HepG2 (cell line): ENCODE measurements at regions not wholly inside any gene's neighbourhood (a gene's known extent, or its start where the extent isn't known, plus 50 kb on each side); places are given as distances from the start of the nearest gene placed in this dataset.

Experiments
- ATAC-seq: fragments of 200-7000 bp; cut with Tn5 transposase; 3 replicates; pipeline ENCODE4 v1.9.1; 2020; ENCODE audit warnings: mild to moderate bottlenecking, moderate library complexity
- BruUV-seq: library from RNA; stranded (reverse); fragments of 400-500 nt; replicated peaks from 2 replicates; lab custom pipeline; 2021; lab: Mats Ljungman, UMichigan
- CTCF ChIA-PET: fragments of 300-600 bp; formaldehyde crosslinking; extraction: SDS; loops from one replicate; lab custom pipeline; 2021; ENCODE audit warnings: low total read pairs, inconsistent platforms, low intra/inter-chr PET ratio; lab: Yijun Ruan, JAX
- POLR2A ChIA-PET: fragments of 350-600 bp; sonication (Branson Sonifier 250); formaldehyde crosslinking; loops from one replicate; lab custom pipeline; 2020; ENCODE audit warnings: antibody characterized with exemption, inconsistent platforms; lab: Yijun Ruan, JAX
- DNase-seq: peaks from one replicate; pipeline ENCODE4 v3.0.0-alpha.2; 2015; ENCODE audit warnings: low spot score
- FAIRE-seq: peaks from 3 replicates; lab custom pipeline; 2011; peaks lifted over from hg19 to GRCh38; lab: Jason Lieb, UNC
- H2AFZ ChIP-seq: one replicate; pipeline ENCODE4 v1.6.1; 2011; ENCODE audit warnings: low read length, inconsistent platforms
- H3K27ac ChIP-seq: fragments of 300-600 bp; 3 replicates; pipeline ENCODE4 v1.8.0; 2011; ENCODE audit warnings: mixed run types, mild to moderate bottlenecking, mixed read lengths, low read length, inconsistent platforms; ENCODE audit not compliant: insufficient read depth; ENCODE audit errors: extremely low read length
- H3K27me3 ChIP-seq, 2 experiments: fragments of 200-600 bp in 1 of 2; 2 replicates in 1 of 2; 3 replicates in 1 of 2; pipeline versions ENCODE4 v1.6.0 to v1.8.0; 2011; ENCODE audit warnings: low read length in 2 of 2, mild to moderate bottlenecking in 2 of 2, moderate library complexity in 2 of 2, inconsistent platforms in 1 of 2; ENCODE audit not compliant: insufficient read depth in 2 of 2, control insufficient read depth in 1 of 2
- H3K36me3 ChIP-seq, 2 experiments: fragments of 200-600 bp in 1 of 2; replicated peaks in 1 of 2; 2 replicates in 1 of 2; 3 replicates in 1 of 2; pipeline versions ENCODE4 v1.5.1 to v1.8.0; 2011; ENCODE audit warnings: low read length in 2 of 2, inconsistent platforms in 1 of 2; ENCODE audit not compliant: insufficient read depth in 2 of 2, control insufficient read depth in 1 of 2
- H3K4me1 ChIP-seq: 2 replicates; pipeline ENCODE4 v1.5.1; 2012; ENCODE audit warnings: low read length, inconsistent platforms; ENCODE audit not compliant: insufficient read depth
- H3K4me2 ChIP-seq: 2 replicates; pipeline ENCODE4 v1.6.0; 2011; ENCODE audit warnings: low read depth, low read length, inconsistent platforms
- H3K4me3 ChIP-seq, 3 experiments: fragments of 200-600 bp in 1 of 3; sonication (generic), shearing (Covaris generic) in 1 of 3; replicated peaks in 1 of 3; 2 replicates each; pipeline ENCODE4 v1.5.1; 2011 to 2016; ENCODE audit warnings: low read length in 3 of 3, inconsistent platforms in 2 of 3, low read depth in 2 of 3, mild to moderate bottlenecking in 2 of 3, control low read depth in 1 of 3, mixed read lengths in 1 of 3; ENCODE audit not compliant: insufficient read depth in 1 of 3
- H3K79me2 ChIP-seq: one replicate; pipeline ENCODE4 v1.6.1; 2011; ENCODE audit warnings: low read length, inconsistent platforms; ENCODE audit not compliant: insufficient read depth
- H3K9ac ChIP-seq: 2 replicates; pipeline ENCODE4 v1.6.0; 2011; ENCODE audit warnings: mild to moderate bottlenecking, low read depth, low read length, inconsistent platforms; ENCODE audit not compliant: insufficient read depth
- H3K9me3 ChIP-seq: 2 replicates; pipeline ENCODE4 v1.5.1; 2012; ENCODE audit warnings: mild to moderate bottlenecking, low read length
- H4K20me1 ChIP-seq: 2 replicates; pipeline ENCODE4 v1.6.0; 2011; ENCODE audit warnings: inconsistent platforms, mild to moderate bottlenecking, low read length, moderate library complexity; ENCODE audit not compliant: insufficient read depth
- CC2D1A ChIP-seq: sonication (generic); formaldehyde crosslinking; IDR thresholded peaks from 2 replicates; pipeline ENCODE4 v1.8.1; 2023; ENCODE audit warnings: mild to moderate bottlenecking, missing genetic modification reagents
- FIP1L1 ChIP-seq: fragments of 200-400 bp; formaldehyde crosslinking; IDR thresholded peaks from 2 replicates; pipeline ENCODE4 v1.6.1; 2018; ENCODE audit warnings: low read depth, mild to moderate bottlenecking, low read length, moderate library complexity, borderline replicate concordance; ENCODE audit not compliant: insufficient read depth
- HDAC2 ChIP-seq: sonication (generic); formaldehyde crosslinking; IDR thresholded peaks from 2 replicates; pipeline ENCODE4 v1.4.0; 2020; ENCODE audit warnings: missing genetic modification reagents
- HHEX ChIP-seq: IDR thresholded peaks from 2 replicates; pipeline ENCODE4 v1.6.1; 2016; ENCODE audit warnings: control low read depth
- MED8 ChIP-seq: sonication (generic); formaldehyde crosslinking; IDR thresholded peaks from 2 replicates; pipeline ENCODE4 v1.8.1; 2023; ENCODE audit warnings: mild to moderate bottlenecking, missing genetic modification reagents; ENCODE audit not compliant: insufficient replicate concordance
- NPAS2 ChIP-seq: sonication (generic); formaldehyde crosslinking; IDR thresholded peaks from 2 replicates; pipeline ENCODE4 v1.8.0; 2022; ENCODE audit warnings: mild to moderate bottlenecking, missing genetic modification reagents, borderline replicate concordance
- TAF1 ChIP-seq: sonication (generic); formaldehyde crosslinking; IDR thresholded peaks from 2 replicates; pipeline ENCODE4 v1.4.0; 2020; ENCODE audit warnings: missing genetic modification reagents
- ZNF180 ChIP-seq: sonication (generic); formaldehyde crosslinking; IDR thresholded peaks from 2 replicates; pipeline ENCODE4 v1.4.0; 2020; ENCODE audit warnings: low read depth, missing genetic modification reagents, borderline replicate concordance
- ZNF598 ChIP-seq: sonication (generic); formaldehyde crosslinking; IDR thresholded peaks from 2 replicates; pipeline ENCODE4 v1.5.1; 2020; ENCODE audit warnings: mild to moderate bottlenecking, missing genetic modification reagents, borderline replicate concordance
- ZNF772 ChIP-seq: sonication (generic); formaldehyde crosslinking; IDR thresholded peaks from 2 replicates; pipeline ENCODE4 v1.5.0; 2020; ENCODE audit warnings: mild to moderate bottlenecking, missing genetic modification reagents
- WGBS: methylation state at CpG from one replicate; pipeline ENCODE4 v1.1.6; 2017; ENCODE audit warnings: low lambda C conversion rate; 5-methylcytosine and 5-hydroxymethylcytosine counted together
- in situ Hi-C: cut with HindIII; loops from 2 replicates; pipeline ENCODE4 v1.10.0; 2017; ENCODE audit warnings: low pct_unique_long_range_greater_than_20kb; ENCODE audit not compliant: extremely low pct_ligation_motif_present
- intact Hi-C: fragments of 100-400 bp; cut with micrococcal nuclease; formaldehyde crosslinking; loops from one replicate; pipeline ENCODE4 v1.10.0; 2022; ENCODE audit not compliant: unreplicated experiment
- TF ChIP-seq, protein P1 (sequence below): sonication (generic); formaldehyde crosslinking; IDR thresholded peaks from 2 replicates; pipeline ENCODE4 v1.4.0; 2020; ENCODE audit warnings: mild to moderate bottlenecking, missing genetic modification reagents, borderline replicate concordance
- TF ChIP-seq, protein P2 (sequence below): sonication (generic); formaldehyde crosslinking; IDR thresholded peaks from 2 replicates; pipeline ENCODE4 v1.5.1; 2020; ENCODE audit warnings: missing genetic modification reagents, mild to moderate bottlenecking, borderline replicate concordance
- TF ChIP-seq, protein P3 (sequence below): sonication (generic); formaldehyde crosslinking; IDR thresholded peaks from 2 replicates; pipeline ENCODE4 v1.4.0; 2020; ENCODE audit warnings: mild to moderate bottlenecking, low read depth, missing genetic modification reagents

DNA sequence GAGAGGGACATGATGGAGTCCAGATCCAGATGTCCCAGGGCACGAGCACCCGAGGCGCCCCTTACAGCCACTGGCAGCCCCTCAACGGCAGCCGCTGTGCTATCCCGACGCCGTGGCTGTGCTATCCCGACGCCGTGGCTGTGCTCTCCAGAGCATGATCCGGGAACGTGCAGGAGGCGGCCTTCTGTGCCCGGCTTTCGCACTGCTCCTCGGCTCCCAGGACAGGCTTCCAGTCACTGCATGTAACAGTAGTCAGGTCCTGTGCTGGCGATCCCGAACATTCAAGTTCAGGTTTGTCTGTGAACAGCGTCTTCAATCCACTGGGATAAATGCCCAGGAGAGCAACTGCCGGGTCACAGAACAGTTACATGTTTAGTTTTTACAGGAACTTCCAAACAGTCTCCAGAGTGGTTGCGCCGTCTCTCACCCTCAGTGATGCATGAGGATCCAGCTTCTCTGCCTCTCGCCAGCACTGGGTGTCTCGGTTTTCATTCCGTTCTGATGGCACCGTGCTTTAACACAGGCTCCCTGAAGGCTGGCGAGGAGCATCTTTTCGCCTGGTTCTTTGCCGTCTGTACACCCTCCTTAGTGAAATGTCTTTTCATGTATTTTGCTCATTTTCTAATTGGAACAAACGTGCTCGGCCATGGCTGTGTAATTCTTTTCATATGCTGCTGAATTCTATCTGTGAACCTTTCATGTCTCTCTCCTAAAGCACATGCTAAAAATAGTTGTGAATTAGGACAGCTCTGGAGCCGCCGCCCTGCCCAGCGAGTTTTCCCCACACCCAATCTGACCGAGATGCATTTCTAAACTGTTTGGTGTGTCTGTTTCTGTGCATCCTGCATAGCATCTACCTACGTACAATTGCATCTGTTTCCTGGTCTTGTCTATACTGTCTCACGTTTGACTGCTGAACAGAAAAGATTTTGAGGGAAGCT, 72.6 kb upstream of the METRNL start:
- Histone ChIP-seq H3K27me3 (no peaks in the 10 kb centered on the region), H3K4me1 (no peaks in the 10 kb centered on the region), H3K9me3 (no peaks in the 10 kb centered on the region), H3K4me3 (no peak overlapping the region), H3K79me2 (no peaks in the 10 kb centered on the region), H3K9ac (no peak overlapping the region), H3K27ac (no peak overlapping the region), H3K4me2 (no peak overlapping the region), H2AFZ (no peak overlapping the region), H4K20me1 (no peaks in the 10 kb centered on the region)
- POLR2A ChIA-PET, result no interaction called here
- ATAC-seq (no peak), FAIRE-seq (no peak)
- CTCF ChIA-PET, result no interaction called here
- intact Hi-C loops, result no loop called here
- 95% methylated on average over 38 of the region's 38 CpGs for whole genome bisulfite sequencing
- BruUV-seq, result no TSS peak
- in situ Hi-C loops, result no loop called here
- TF ChIP-seq ZNF772 (CRISPR knock-in tag) (no peak), HHEX (no peak), TAF1 (CRISPR knock-in tag) (no peak), NPAS2 (CRISPR knock-in tag) (no peak), FIP1L1 (no peak), MED8 (CRISPR knock-in tag) (no peak), CC2D1A (CRISPR knock-in tag) (no peak), HDAC2 (CRISPR knock-in tag) (no peak), ZNF598 (no peak), ZNF180 (CRISPR knock-in tag) (no peak)
- TF ChIP-seq, protein P1, sequence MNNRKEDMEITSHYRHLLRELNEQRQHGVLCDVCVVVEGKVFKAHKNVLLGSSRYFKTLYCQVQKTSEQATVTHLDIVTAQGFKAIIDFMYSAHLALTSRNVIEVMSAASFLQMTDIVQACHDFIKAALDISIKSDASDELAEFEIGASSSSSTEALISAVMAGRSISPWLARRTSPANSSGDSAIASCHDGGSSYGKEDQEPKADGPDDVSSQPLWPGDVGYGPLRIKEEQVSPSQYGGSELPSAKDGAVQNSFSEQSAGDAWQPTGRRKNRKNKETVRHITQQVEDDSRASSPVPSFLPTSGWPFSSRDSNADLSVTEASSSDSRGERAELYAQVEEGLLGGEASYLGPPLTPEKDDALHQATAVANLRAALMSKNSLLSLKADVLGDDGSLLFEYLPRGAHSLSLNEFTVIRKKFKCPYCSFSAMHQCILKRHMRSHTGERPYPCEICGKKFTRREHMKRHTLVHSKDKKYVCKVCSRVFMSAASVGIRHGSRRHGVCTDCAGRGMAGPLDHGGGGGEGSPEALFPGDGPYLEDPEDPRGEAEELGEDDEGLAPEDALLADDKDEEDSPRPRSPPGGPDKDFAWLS, result no peak
- TF ChIP-seq, protein P2, sequence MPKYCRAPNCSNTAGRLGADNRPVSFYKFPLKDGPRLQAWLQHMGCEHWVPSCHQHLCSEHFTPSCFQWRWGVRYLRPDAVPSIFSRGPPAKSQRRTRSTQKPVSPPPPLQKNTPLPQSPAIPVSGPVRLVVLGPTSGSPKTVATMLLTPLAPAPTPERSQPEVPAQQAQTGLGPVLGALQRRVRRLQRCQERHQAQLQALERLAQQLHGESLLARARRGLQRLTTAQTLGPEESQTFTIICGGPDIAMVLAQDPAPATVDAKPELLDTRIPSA (CRISPR knock-in tag), result no peak
- TF ChIP-seq, protein P3, sequence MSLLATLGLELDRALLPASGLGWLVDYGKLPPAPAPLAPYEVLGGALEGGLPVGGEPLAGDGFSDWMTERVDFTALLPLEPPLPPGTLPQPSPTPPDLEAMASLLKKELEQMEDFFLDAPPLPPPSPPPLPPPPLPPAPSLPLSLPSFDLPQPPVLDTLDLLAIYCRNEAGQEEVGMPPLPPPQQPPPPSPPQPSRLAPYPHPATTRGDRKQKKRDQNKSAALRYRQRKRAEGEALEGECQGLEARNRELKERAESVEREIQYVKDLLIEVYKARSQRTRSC (CRISPR knock-in tag), result no peak
- TF ChIP-seq, all 625 proteins: peak for 0
- peaks cover 24 to 25% of the 10 kb centered on the region in 2 experiments; a peak in 4 of 5 replicates for H3K36me3 ChIP-seq
- DNase-seq, result no peak
